Adrenal gland (tissue), 9 donors: ENCODE measurements at regions not wholly inside any gene's neighbourhood (a gene's known extent, or its start where the extent isn't known, plus 50 kb on each side); places are given as distances from the start of the nearest gene placed in this dataset.

Source experiments
- DNase-seq, 7 donors: peaks; one replicate each; pipeline ENCODE4 v3.0.0-alpha.2; 2019 to 2020
- H3K27ac ChIP-seq, 5 donors: fragments of 200-600 bp; sonication (generic) in 4 of 5; 1 replicate in 3 of 5; 2 replicates in 2 of 5; pipeline versions ENCODE4 v1.5.1 to v1.8.0; 2016 to 2020; ENCODE audit warnings: mild to moderate bottlenecking in 1 of 5
- H3K27me3 ChIP-seq: fragments of 200-600 bp; 2 replicates; pipeline ENCODE4 v1.8.0; 2021
- H3K36me3 ChIP-seq, 2 donors: fragments of 200-600 bp; replicated peaks in 1 of 2; 1 replicate in 1 of 2; 2 replicates in 1 of 2; pipeline versions ENCODE4 v1.5.1 to v1.8.0; 2018 to 2022
- H3K4me1 ChIP-seq, 2 donors: fragments of 200-600 bp; replicated peaks in 1 of 2; 1 replicate in 1 of 2; 2 replicates in 1 of 2; pipeline versions ENCODE4 v1.5.1 to v1.8.0; 2018 to 2021
- H3K4me3 ChIP-seq, 4 donors: fragments of 200-600 bp; sonication (generic) in 3 of 4; one replicate each; pipeline ENCODE4 v1.5.1; 2016 to 2018
- H3K9me3 ChIP-seq, 3 donors: fragments of 200-600 bp; sonication (generic) in 1 of 3; replicated peaks in 1 of 3; 1 replicate in 2 of 3; 2 replicates in 1 of 3; pipeline versions ENCODE4 v1.5.1 to v1.8.0; 2016 to 2021
- POLR2A ChIP-seq, 2 donors: fragments of 450-650 bp; IDR thresholded peaks; one replicate each; pipeline ENCODE4 v1.6.1; 2017; ENCODE audit warnings: antibody characterized with exemption in 2 of 2, mild to moderate bottlenecking in 2 of 2, moderate library complexity in 1 of 2
- WGBS, 4 donors: extraction: QIAGEN DNeasy Blood & Tissue Kit in 2 of 4; methylation state at CpG; one replicate each; pipeline versions ENCODE4 v1.1.5 to v1.1.7; 2013 to 2017; 5-methylcytosine and 5-hydroxymethylcytosine counted together
- intact Hi-C, 2 donors: fragments of 100-400 bp; cut with DNase I; formaldehyde crosslinking; loops; one replicate each; pipeline versions ENCODE4 v1.14.1 to v1.15.0; 2022 to 2023
- TF ChIP-seq, protein P1 (sequence below), 6 experiments: fragments of 450-650 bp in 4 of 6; fragments of 200-600 bp in 2 of 6; sonication (generic) in 1 of 6; IDR thresholded peaks; 1 replicate in 5 of 6; 2 replicates in 1 of 6; pipeline versions ENCODE4 v1.5.1 to v1.8.0; 2016 to 2021; ENCODE audit warnings: antibody characterized with exemption in 6 of 6, mild to moderate bottlenecking in 2 of 6, moderate library complexity in 1 of 6
- donor health status: healthy with polysubstance abuse.
- donor health status: Bipolar disorder and iron deficiency.
- donor health status: DM: yes; HTN: yes; CAD: no.
- donor health status: DM: no; HTN: no; CAD: no.
- donor health status: DM: no; HTN: no; CAD: no.

DNA sequence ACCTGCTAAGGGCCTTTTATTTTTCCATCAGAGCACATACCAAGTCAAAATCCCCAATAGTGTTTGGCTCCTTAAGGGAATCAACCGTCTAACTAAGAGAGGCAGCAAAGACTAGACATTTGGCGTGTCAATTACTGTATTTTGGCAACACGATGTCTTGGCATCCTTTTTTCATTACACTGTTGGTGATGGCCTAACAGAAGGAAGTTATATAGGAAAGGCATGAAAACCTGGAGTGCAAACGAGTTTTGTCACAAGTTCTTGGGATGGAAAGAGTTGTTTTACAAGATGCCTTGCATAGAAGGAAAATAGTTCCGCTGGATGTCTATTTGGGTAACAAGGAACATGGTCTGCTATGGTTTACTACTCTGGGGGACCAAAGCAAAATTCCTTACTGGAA lies 119.2 kb upstream of the TTC29 start:
- 69 to 80% (median 74%) methylated on average over 5 of the region's 5 CpGs for WGBS, 4 donors
- H3K4me1 ChIP-seq, result no peaks in the 10 kb centered on the region
- H3K4me3 ChIP-seq, result no peak overlapping the region
- no peak for DNase-seq
- H3K36me3 ChIP-seq, result no peaks in the 10 kb centered on the region
- H3K9me3 ChIP-seq, result no peaks in the 10 kb centered on the region
- intact Hi-C loops, result no loop called here
- TF ChIP-seq, protein P1, sequence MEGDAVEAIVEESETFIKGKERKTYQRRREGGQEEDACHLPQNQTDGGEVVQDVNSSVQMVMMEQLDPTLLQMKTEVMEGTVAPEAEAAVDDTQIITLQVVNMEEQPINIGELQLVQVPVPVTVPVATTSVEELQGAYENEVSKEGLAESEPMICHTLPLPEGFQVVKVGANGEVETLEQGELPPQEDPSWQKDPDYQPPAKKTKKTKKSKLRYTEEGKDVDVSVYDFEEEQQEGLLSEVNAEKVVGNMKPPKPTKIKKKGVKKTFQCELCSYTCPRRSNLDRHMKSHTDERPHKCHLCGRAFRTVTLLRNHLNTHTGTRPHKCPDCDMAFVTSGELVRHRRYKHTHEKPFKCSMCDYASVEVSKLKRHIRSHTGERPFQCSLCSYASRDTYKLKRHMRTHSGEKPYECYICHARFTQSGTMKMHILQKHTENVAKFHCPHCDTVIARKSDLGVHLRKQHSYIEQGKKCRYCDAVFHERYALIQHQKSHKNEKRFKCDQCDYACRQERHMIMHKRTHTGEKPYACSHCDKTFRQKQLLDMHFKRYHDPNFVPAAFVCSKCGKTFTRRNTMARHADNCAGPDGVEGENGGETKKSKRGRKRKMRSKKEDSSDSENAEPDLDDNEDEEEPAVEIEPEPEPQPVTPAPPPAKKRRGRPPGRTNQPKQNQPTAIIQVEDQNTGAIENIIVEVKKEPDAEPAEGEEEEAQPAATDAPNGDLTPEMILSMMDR (IDR thresholded peaks at IDR 0.05), result no peak
- no peak for TF ChIP-seq POLR2A (IDR thresholded peaks at IDR 0.05)
- H3K27ac ChIP-seq, result no peak overlapping the region
- H3K27me3 ChIP-seq, result no peaks in the 10 kb centered on the region

GRCh38 chr4:147068564-147068963 lies 122.9 kb upstream of the TTC29 start:
- no peaks in the 10 kb centered on the region for H3K36me3 ChIP-seq
- TF ChIP-seq, protein P1 (IDR thresholded peaks at IDR 0.05), result no peak
- TF ChIP-seq POLR2A (IDR thresholded peaks at IDR 0.05), result no peak
- no peaks in the 10 kb centered on the region for H3K4me1 ChIP-seq
- intact Hi-C loops, result no loop called here
- 64 to 77% (median 71%) methylated on average over 4 of the region's 4 CpGs for WGBS, 4 donors
- H3K27ac ChIP-seq, result no peak overlapping the region
- H3K9me3 ChIP-seq, result no peaks in the 10 kb centered on the region
- DNase-seq, result no peak
- H3K4me3 ChIP-seq, result no peak overlapping the region
- no peaks in the 10 kb centered on the region for H3K27me3 ChIP-seq

GRCh38 chr4:147071209-147071740 lies 125.6 kb upstream of the TTC29 start:
- no peaks in the 10 kb centered on the region for H3K27me3 ChIP-seq
- no peak for DNase-seq
- intact Hi-C loops, result no loop called here
- 73 to 83% (median 77%) methylated on average over 6 of the region's 6 CpGs for WGBS, 4 donors
- H3K4me3 ChIP-seq, result no peak overlapping the region
- H3K4me1 ChIP-seq, result no peaks in the 10 kb centered on the region
- H3K36me3 ChIP-seq, result no peaks in the 10 kb centered on the region
- no peak overlapping the region for H3K27ac ChIP-seq
- TF ChIP-seq, protein P1 (IDR thresholded peaks at IDR 0.05), result no peak
- no peak for TF ChIP-seq POLR2A (IDR thresholded peaks at IDR 0.05)
- no peaks in the 10 kb centered on the region for H3K9me3 ChIP-seq

DNA sequence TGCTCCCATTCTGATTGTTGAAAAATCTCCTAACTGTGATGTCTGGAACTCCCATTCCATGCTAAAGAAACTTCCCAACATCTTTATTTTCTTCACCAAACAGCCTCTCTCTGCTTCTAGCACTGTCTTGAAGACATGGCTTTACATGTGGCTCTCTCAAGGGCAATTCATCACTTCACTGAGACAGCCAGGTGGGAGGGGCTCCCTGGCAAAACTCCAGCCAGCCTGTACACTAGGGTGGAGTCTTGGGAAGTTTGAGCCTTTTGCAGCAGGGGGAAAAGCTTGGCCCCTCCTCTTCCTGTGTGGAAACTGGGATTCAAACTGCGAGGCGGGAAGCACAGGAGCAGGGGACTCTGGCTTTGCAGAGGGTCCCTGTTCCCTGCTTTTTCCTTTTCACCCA lies 130.5 kb upstream of the TTC29 start:
- intact Hi-C loops, result no loop called here
- no peaks in the 10 kb centered on the region for H3K4me1 ChIP-seq
- TF ChIP-seq, protein P1 (IDR thresholded peaks at IDR 0.05), result no peak
- no peak for TF ChIP-seq POLR2A (IDR thresholded peaks at IDR 0.05)
- no peak overlapping the region for H3K27ac ChIP-seq
- 66 to 83% (median 71%) methylated on average over 2 of the region's 2 CpGs; no CpG with 5 or more reads in 1 of the 4 donors for WGBS, 4 donors
- H3K27me3 ChIP-seq, result no peaks in the 10 kb centered on the region
- DNase-seq, result no peak
- H3K9me3 ChIP-seq, result no peaks in the 10 kb centered on the region
- no peak overlapping the region for H3K4me3 ChIP-seq
- no peaks in the 10 kb centered on the region for H3K36me3 ChIP-seq
